Natural killer cell (primary cell): ENCODE measurements at regions not wholly inside any gene's neighbourhood (a gene's known extent, or its start where the extent isn't known, plus 50 kb on each side); places are given as distances from the start of the nearest gene placed in this dataset.

Source experiments
- ATAC-seq, 3 donors: fragments of 150-1000 bp in 2 of 3; fragments of 200-7000 bp in 1 of 3; cut with Tn5 transposase; 1 replicate in 1 of 3; 2 replicates in 2 of 3; pipeline ENCODE4 v1.10.0; 2021; ENCODE audit warnings: mild to moderate bottlenecking in 2 of 3, moderate library complexity in 2 of 3
- DNase-seq, 2 donors: peaks; one replicate each; pipeline versions ENCODE4 v3.0.0 to v3.0.0-alpha.2; 2013 to 2021; ENCODE audit warnings: mixed read lengths in 1 of 2
- H3K27ac ChIP-seq: one replicate; pipeline ENCODE4 v1.5.1; 2013; ENCODE audit warnings: mild to moderate bottlenecking, low read length
- H3K27me3 ChIP-seq: one replicate; pipeline ENCODE4 v1.6.1; 2013; ENCODE audit warnings: low read length; ENCODE audit not compliant: control insufficient read depth, insufficient read depth
- H3K36me3 ChIP-seq: one replicate; pipeline ENCODE4 v1.6.1; 2013; ENCODE audit warnings: low read length; ENCODE audit not compliant: control insufficient read depth, insufficient read depth
- H3K4me1 ChIP-seq: one replicate; pipeline ENCODE4 v1.6.1; 2013; ENCODE audit warnings: low read length; ENCODE audit not compliant: control insufficient read depth, insufficient read depth
- H3K4me3 ChIP-seq: one replicate; pipeline ENCODE4 v1.5.1; 2013; ENCODE audit warnings: low read length
- H3K9me3 ChIP-seq: one replicate; pipeline ENCODE4 v1.6.1; 2013; ENCODE audit warnings: low read length; ENCODE audit not compliant: control insufficient read depth, insufficient read depth
- H3K27ac Mint-ChIP-seq, 2 donors: one replicate each; pipeline ENCODE4 v1.8.0; 2022; ENCODE audit warnings: mild to moderate bottlenecking in 2 of 2, mixed read lengths in 2 of 2, moderate library complexity in 1 of 2
- H3K27me3 Mint-ChIP-seq, 2 donors: one replicate each; pipeline ENCODE4 v1.8.0; 2022; ENCODE audit warnings: low read depth in 2 of 2, mixed read lengths in 2 of 2
- H3K36me3 Mint-ChIP-seq: one replicate; pipeline ENCODE4 v1.8.0; 2022; ENCODE audit warnings: mixed read lengths
- H3K4me1 Mint-ChIP-seq, 2 donors: one replicate each; pipeline ENCODE4 v1.8.0; 2022; ENCODE audit warnings: mixed read lengths in 2 of 2
- H3K4me3 Mint-ChIP-seq: one replicate; pipeline ENCODE4 v1.8.0; 2022; ENCODE audit warnings: mild to moderate bottlenecking, moderate library complexity, mixed read lengths
- H3K9me3 Mint-ChIP-seq, 2 donors: one replicate each; pipeline ENCODE4 v1.8.0; 2022; ENCODE audit warnings: mixed read lengths in 2 of 2
- WGBS: methylation state at CpG from one replicate; pipeline ENCODE4 v1.1.7; 2013; ENCODE audit warnings: missing lambda C conversion rate; ENCODE audit not compliant: insufficient coverage; 5-methylcytosine and 5-hydroxymethylcytosine counted together
- intact Hi-C: fragments of 100-400 bp; cut with micrococcal nuclease; formaldehyde crosslinking; loops from one replicate; pipeline ENCODE4 v1.14.2; 2022
- TF ChIP-seq, protein P1 (sequence below): fragments of 200-600 bp; IDR thresholded peaks from one replicate; pipeline ENCODE4 v1.8.0; 2022; ENCODE audit warnings: antibody characterized with exemption

- Histone ChIP-seq H3K4me1 (no peaks in the 10 kb centered on the region), H3K27me3 (no peaks in the 10 kb centered on the region), H3K27ac (no peak overlapping the region), H3K9me3 (peaks cover 9% of the 10 kb centered on the region), H3K4me3 (no peak overlapping the region), H3K36me3 (no peaks in the 10 kb centered on the region)
- H3K27me3 Mint-ChIP-seq: no peaks in the 10 kb centered on the region
- no peaks in the 10 kb centered on the region for H3K4me1 Mint-ChIP-seq
- DNase-seq (no peak), ATAC-seq (no peak)
- TF ChIP-seq, protein P1, sequence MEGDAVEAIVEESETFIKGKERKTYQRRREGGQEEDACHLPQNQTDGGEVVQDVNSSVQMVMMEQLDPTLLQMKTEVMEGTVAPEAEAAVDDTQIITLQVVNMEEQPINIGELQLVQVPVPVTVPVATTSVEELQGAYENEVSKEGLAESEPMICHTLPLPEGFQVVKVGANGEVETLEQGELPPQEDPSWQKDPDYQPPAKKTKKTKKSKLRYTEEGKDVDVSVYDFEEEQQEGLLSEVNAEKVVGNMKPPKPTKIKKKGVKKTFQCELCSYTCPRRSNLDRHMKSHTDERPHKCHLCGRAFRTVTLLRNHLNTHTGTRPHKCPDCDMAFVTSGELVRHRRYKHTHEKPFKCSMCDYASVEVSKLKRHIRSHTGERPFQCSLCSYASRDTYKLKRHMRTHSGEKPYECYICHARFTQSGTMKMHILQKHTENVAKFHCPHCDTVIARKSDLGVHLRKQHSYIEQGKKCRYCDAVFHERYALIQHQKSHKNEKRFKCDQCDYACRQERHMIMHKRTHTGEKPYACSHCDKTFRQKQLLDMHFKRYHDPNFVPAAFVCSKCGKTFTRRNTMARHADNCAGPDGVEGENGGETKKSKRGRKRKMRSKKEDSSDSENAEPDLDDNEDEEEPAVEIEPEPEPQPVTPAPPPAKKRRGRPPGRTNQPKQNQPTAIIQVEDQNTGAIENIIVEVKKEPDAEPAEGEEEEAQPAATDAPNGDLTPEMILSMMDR: no peak
- WGBS: 77% methylated on average over 2 of the region's 4 CpGs
- no peak overlapping the region for H3K4me3 Mint-ChIP-seq
- H3K36me3 Mint-ChIP-seq: peaks cover 23% of the 10 kb centered on the region
- H3K9me3 Mint-ChIP-seq: peaks cover 18 to 26% of the 10 kb centered on the region in 2 donors
- intact Hi-C loops: no loop called here
- H3K27ac Mint-ChIP-seq: no peak overlapping the region
These were observed 754.9 kb downstream of the SQOR start for GRCh38 chr15:46389739-46390138.

GRCh38 chr15:46394463-46394862 is 759.6 kb downstream of the SQOR start:
- no peak overlapping the region for H3K4me3 Mint-ChIP-seq

DNA sequence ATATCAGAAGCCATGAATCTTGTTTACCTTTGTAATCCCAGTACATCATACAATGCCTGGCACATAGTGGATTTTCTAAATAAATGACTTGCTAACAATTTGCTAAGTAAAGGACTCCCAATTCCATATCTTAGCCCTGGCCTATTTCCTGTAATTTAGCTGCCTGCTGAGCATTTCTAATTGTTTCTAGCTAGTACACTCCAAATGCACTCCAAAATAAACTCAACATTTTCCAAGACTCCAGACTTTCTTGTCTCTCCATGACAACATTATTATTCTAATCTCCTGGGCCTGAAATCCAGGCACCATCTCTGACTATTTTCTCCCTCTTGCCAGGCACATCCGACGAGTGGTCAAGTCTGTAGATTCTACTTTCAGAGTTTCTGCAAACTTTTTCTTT is 773.5 kb downstream of the SQOR start:
- no peak overlapping the region for H3K4me3 ChIP-seq
- TF ChIP-seq, protein P1: no peak
- no peaks in the 10 kb centered on the region for H3K36me3 Mint-ChIP-seq
- H3K4me1 ChIP-seq: no peaks in the 10 kb centered on the region
- no peak overlapping the region for H3K27ac ChIP-seq
- H3K36me3 ChIP-seq: no peaks in the 10 kb centered on the region
- H3K27me3 Mint-ChIP-seq: no peaks in the 10 kb centered on the region
- H3K4me1 Mint-ChIP-seq: no peaks in the 10 kb centered on the region
- 46% methylated on average over 2 of the region's 2 CpGs for WGBS
- H3K27ac Mint-ChIP-seq: no peak overlapping the region
- ATAC-seq: no peak
- intact Hi-C loops: no loop called here
- no peak overlapping the region for H3K4me3 Mint-ChIP-seq
- no peaks in the 10 kb centered on the region for H3K27me3 ChIP-seq
- H3K9me3 Mint-ChIP-seq: peaks cover 7 to 10% of the 10 kb centered on the region in 2 donors
- H3K9me3 ChIP-seq: peaks cover 4% of the 10 kb centered on the region
- DNase-seq: no peak

More at GRCh38 chr15:46394463-46394862, 759.6 kb downstream of the SQOR start:
- 93% methylated on average over 2 of the region's 2 CpGs for WGBS
- TF ChIP-seq, protein P1: no peak
- H3K36me3 ChIP-seq: no peaks in the 10 kb centered on the region
- Mint-ChIP-seq H3K27me3 (no peaks in the 10 kb centered on the region), H3K27ac (no peak overlapping the region), H3K9me3 (peaks cover 18 to 36% of the 10 kb centered on the region in 2 donors), H3K4me1 (no peaks in the 10 kb centered on the region), H3K36me3 (peaks cover 23% of the 10 kb centered on the region)
- H3K4me1 ChIP-seq: no peaks in the 10 kb centered on the region
- H3K27me3 ChIP-seq: no peaks in the 10 kb centered on the region
- H3K9me3 ChIP-seq: peaks cover 9% of the 10 kb centered on the region
- intact Hi-C loops: no loop called here
- H3K27ac ChIP-seq: no peak overlapping the region
- H3K4me3 ChIP-seq: no peak overlapping the region
- no peak for ATAC-seq
- DNase-seq: no peak

DNA sequence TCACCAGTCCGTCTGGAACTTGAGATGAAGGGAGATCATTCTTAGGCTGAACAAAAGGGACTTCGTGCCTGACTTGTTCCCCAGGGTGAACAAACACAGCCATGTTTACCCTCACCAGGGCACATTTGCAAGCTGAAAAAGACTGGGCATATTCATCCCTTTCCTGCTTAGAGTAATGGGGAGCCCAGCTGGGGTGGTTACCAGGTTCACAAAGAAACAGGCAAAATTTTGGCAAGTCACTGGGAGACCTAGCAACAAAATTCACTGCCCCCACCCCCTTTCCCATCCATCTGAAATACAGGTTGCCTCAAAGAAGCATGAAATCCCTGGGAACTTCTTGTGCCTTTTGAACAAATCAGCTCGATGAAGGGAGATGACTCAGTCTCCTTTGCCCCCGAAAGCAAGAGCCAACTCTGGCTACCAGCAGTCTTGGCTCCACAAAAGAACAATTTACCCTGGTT is 775.0 kb downstream of the SQOR start:
- no peak overlapping the region for H3K4me3 Mint-ChIP-seq
- WGBS: 63% methylated on average over 4 of the region's 4 CpGs

More for the DNA sequence above, 775.0 kb downstream of the SQOR start:
- no peak overlapping the region for H3K4me3 ChIP-seq
- Mint-ChIP-seq H3K36me3 (no peaks in the 10 kb centered on the region), H3K27ac (no peak overlapping the region), H3K27me3 (no peaks in the 10 kb centered on the region), H3K9me3 (peaks cover 7 to 12% of the 10 kb centered on the region in 2 donors), H3K4me1 (no peaks in the 10 kb centered on the region)
- peaks cover 4% of the 10 kb centered on the region for H3K9me3 ChIP-seq
- DNase-seq: no peak
- H3K36me3 ChIP-seq: no peaks in the 10 kb centered on the region
- no peak overlapping the region for H3K27ac ChIP-seq
- no peak for ATAC-seq
- H3K4me1 ChIP-seq: no peaks in the 10 kb centered on the region
- no peaks in the 10 kb centered on the region for H3K27me3 ChIP-seq
- intact Hi-C loops: no loop called here
- TF ChIP-seq, protein P1: no peak
